HG02623 (cell line): ENCODE measurements at regions not wholly inside any gene's neighbourhood (a gene's known extent, or its start where the extent isn't known, plus 50 kb on each side); places are given as distances from the start of the nearest gene placed in this dataset.
"Not testable (repeated sequence)": the region's sequence is repeated elsewhere in the genome, so short reads cannot be mapped to it uniquely, and the experiment has no call there.

Experiments
- ATAC-seq: cut with Tn5 transposase; IDR thresholded peaks from one replicate; pipeline ENCODE4 v1.9.1; 2021; ENCODE audit warnings: moderate library complexity; ENCODE audit not compliant: unreplicated experiment

DNA sequence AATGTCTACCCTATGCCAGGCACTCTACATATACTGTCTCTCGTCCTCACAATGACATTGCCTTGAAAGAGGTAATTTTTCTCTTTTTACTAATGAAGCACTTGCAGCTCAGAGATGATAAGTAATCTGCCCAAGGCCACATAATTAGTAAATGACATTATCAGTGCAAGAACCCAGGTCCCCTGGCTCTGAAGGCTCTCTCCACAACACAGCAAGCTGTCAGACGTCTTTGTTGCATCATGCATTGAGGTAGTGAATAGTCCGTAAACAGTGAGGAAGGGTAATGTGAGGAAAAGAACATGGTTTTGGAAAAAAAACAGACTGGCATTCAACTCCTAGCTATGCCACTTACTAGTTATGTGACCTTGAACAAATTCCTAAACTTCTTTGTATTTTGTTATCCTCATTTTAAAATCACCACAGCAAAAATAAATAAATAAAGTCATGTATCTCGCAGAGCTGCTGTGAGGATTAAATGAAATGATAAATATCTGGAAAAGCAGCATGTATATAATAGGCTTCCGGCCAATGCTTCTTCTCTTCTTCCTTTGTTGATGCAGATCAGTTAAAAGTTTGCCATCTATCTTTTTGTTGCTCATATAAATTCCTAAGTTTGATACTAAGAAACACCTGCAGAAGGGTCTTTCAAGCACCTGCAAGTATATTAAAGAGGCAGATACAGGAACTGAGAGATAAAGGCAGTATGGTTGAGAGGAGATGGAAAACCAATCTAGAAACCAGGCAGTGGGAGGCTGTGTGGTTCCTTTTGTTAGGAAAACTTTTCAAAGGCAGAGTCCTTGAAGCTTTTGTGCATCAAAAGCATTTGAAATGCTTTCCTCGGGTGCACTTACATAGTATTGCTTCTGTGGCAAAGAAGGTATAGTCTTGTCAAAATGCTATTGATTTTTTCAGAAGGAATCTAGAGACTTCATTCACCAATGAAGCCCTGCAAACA lies 82.8 kb downstream of the BTG1 start:
- ATAC-seq: no peak

DNA sequence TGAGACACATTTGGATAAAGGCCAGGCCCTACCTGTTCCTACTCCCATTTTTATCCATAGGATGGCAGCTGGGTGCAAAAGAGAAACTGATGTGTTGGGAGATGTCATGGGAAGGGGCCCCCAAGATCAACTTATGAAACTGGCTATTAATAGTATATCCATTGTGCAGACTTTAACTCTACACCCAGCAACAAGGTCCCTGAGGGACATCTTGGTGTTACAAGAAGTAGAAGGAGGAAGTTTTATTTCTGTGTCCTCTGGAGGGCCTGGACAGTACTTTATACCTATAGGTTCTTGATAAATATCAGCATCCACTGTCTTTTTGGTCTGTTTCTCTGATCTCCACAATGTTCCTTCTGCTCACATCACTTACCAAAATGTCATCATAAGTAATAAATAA lies 84.6 kb downstream of the BTG1 start:
- ATAC-seq: no peak

DNA sequence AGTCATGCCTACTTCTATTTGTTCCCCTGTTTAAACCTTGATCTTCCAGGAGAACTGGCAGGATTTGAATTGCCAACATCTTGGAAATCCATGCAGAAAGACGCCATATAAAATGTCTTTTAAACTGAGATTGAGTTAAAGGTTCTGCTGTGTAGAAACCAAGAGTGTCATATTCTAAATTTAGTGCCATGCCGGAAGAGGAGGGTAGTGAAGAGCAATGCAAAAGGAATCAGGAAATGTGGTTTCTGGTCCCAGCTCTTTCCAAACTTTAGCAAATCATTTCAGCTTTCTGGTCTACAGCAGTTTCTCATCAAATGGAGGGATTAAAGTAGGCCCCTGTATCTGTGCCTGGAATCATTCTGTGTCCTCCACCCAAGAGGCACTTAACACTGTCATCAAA lies 85.7 kb downstream of the BTG1 start:
- ATAC-seq: no peak

DNA sequence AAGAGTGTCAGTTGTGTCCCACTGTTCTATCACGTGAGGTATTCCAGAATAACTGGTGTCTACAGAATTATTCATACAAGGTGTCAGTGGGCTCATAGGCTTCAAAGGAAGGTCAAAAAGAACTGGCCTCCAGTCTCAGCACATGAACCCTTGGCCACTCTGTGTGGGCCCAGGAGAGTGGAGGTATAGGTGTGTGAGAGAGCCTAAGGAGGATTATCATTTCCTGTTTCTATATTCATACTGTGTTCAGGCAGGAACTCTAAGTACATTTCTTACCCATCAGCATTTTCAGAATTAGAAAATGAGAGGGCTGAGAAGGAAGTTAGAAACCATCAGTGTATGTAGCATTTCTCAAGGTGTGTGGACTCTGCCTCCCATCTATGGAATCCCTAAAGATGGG lies 87.0 kb downstream of the BTG1 start:
- peak; percentile 55 for ATAC-seq

DNA sequence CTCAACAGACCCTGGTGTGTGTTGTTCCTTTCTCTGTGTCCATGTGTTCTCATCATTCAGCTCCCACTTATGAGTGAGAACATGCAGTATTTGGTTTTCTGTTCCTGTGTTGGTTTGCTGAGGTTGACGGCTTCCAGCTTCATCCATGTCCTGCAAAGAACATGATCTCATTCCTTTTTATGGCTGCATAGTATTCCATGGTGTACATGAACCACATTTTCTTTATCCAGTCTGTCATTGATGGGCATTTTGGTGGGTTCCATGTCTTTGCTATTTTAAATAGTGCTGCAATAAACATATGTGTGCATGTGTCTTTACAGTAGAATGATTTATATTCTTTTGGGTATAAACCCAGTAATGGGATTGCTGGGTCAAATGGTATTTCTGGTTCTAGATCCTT lies 88.9 kb downstream of the BTG1 start:
- ATAC-seq: not testable (repeated sequence)

DNA sequence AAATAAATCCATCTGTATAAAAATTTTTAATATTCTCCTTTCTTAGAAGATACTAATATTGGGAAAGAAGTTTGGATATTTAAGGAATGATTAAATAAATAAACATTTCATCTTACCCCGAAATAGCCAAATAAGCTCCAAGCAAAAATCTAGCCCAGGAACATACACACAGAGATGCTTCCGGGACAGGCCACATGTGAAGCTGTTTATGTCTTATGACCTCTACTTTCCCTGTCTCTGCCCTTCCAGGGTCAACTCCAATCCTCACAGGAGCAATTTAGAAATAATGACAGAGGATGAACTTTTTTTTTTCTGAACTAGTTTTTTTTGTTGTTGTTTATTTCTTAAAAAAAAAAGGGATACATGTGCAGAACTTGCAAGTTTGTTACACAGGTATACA lies 89.4 kb downstream of the BTG1 start:
- ATAC-seq: no peak

DNA sequence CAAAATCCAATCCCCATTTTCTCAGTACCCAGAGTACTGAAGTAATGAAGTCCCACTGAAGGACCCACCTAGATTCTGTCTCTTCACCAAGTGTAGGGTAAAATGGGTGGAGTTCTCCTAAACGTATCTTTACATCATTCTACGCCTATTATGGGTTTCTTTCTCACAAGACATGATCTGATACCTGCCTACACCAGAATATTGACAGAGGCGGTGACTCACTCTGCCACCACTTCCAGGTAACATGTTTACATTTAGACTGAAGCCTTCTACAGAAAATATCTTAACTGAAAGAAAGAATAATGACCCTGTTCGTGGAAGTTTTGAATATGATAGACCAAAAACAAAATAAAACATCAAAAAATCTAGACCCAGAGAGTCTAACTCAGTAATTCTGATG lies 89.8 kb downstream of the BTG1 start:
- ATAC-seq: no peak

DNA sequence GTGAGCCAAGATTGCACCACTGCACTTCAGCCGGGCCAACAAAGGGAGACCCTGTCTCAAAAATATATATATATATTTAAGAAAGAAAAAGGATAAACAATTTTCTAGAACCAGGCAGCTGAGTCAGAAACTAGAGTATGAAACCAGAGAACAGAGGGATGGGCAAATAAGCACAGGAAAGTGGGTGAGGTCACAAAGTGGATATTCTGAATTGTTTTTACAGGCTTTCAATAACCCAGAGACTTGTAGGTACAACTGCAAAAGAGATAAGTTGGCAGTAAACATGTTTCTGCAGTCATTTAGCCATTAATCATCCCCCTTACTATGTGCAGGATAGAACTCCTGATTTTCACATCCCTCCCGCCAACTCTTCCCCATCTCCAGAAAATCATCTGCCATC lies 94.2 kb downstream of the BTG1 start:
- ATAC-seq: no peak

DNA sequence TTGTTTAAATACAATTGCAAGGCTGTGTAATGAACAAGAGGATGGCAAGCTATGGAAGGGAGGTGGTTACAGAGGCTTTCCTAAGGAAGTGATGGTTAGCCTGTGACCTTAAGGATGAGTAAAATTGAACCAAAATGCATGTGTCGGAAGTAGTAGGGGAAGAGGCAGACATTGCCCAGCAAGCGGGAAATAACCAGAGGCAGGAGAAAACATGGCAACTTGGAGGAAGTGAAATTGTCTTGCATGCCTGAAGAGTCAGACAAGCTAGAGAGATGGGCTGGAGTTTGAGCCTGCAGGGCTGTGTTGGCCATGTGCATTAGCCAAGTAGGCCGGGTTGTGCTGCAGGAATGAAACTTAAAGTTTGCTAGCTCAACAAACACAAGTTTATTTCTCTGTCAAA lies 96.2 kb downstream of the BTG1 start:
- ATAC-seq: peak; percentile 72

DNA sequence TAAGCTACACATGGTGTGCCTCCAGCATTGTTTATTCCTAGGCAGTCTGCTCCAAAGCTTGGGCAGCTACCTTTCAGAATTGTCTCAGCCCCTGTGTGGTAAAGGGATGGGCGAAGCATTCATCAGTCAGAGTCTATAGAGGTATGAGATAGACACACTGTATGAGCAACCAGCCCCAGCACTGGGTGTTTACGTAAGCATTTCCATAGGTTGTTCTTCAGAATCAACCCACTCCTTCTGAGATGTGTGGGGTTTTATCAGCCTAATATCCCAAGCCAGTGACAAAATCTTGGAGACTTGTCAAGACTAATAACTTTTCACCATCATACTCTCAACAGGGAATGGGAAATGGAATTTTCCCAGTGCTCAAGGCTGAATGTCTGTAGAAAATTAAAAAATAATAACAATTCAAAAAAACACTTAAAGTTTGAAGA lies 98.2 kb downstream of the BTG1 start:
- ATAC-seq: no peak

DNA sequence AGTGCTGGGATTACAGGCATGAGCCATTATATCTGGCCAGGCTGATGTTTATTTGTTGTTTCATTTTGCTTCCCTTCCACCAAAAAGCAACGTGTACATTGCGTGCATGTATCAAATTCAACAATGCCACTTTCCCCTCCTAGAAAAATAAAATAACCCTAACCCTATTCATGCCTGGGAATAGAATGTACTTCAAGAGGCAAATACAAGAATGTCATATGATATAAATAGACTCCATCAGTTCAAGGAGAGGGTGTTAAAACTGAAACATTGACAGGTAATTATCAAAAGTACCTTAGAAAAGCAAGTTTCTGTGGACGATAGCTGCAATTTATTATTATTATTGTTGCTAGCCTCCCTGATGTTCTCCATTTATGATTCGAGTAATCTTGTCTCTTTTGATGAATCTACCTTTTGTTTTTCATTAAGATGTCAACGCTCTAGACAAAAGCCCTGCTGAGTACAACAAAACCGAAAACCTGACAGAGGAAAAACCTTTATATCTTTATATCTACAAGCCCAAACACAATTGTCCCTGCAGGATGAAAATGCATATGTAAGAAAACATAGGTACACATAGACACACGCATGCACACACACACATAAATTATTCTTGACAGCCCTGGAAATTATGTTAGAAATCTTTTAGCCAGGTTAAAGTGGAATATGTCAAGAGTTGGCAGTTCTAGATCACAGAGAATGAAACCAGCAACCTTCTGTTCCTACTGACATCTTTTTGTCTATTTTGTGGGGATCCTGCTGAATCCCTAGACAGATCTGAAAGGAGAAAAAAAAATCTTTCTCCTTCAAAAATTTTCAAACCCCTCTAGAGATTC lies 98.9 kb downstream of the BTG1 start:
- no peak for ATAC-seq

DNA sequence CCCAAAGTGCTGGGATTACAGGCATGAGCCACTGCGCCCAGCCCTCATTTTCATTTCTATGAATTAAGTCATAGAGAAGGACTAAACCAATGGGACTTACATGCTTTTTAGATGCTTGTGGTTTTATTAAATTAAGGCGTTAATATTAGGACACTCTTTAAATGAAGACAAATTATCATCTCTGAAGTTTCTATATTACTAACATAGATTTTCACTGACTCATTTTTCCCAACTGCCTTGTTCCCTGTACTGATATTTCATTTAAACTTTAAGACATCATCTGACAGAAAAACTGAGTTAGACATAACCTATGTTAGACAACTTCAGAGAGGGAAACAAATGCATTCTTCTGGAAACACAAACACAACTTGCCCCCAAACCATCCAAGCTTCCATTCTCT lies 99.8 kb downstream of the BTG1 start:
- no peak for ATAC-seq

DNA sequence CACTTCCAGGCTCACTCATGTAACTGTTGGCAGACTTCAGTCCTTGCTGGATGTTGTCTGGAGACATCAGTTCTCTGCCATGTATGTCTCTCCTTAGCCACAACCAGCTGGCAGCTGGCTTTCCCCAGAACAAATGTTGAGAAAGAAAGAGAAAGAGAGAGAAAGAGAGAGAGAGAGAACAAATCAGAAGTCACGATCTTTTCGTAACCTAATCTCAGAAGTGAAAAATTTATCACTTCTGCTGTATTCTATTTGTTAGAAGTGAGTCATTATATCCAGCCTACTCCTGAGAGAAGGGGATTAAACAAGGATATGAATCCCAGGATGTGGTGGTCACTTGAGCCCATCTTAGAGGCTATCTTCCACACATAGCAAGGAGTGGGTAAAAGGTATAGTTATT lies 101.2 kb downstream of the BTG1 start:
- no peak for ATAC-seq

DNA sequence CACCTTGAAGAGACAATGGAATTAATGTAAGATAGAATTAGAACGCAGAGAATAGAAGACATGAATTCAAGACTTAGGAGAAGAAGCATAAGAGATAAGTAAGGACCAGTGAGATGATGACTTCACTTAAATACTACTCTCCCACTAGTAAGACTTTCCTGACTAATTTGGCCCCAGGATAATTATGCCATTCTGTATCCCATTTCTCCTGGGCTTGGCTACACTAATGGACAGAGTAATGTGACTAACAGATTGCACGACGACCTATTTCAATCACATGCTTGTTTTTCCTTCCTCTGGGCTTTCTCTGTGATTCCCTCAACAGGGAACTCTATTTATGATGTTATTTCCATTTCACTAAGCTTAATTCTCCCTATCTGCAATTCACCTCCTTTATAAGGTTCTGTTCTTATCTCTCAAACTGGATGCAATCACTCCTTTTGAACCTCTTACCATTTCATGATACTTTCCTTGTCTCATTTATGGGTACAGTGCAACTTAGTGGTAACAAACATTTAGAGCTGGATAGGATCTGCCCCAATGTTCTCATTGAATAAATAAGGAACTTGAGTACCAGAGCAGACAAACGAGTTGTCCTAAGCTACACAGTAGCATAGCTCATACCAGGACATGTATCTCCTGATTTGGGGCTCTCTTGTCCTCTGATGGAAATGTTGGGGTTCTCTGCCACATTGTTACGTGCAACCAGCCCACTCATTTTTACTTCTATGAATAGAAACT lies 102.7 kb downstream of the BTG1 start:
- no peak for ATAC-seq

DNA sequence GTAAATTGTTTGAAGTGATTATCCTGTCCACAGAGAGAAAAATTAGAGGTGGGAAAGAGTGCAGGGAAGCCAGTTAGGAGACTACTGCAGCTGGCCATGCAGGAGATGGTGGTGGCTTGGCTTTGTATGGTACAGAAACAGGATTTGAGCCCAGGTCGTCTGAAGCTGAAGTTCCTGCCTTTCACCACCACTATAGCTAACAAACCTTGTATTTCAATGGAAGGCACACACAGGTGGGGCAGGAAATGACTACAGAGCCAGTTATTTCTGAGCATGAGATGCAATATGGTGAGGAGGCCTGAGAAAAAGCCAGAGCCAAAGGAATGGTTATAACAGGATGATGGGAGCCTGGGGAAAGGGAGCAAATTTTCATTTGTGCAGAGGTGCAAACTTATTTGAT lies 103.9 kb downstream of the BTG1 start:
- no peak for ATAC-seq

DNA sequence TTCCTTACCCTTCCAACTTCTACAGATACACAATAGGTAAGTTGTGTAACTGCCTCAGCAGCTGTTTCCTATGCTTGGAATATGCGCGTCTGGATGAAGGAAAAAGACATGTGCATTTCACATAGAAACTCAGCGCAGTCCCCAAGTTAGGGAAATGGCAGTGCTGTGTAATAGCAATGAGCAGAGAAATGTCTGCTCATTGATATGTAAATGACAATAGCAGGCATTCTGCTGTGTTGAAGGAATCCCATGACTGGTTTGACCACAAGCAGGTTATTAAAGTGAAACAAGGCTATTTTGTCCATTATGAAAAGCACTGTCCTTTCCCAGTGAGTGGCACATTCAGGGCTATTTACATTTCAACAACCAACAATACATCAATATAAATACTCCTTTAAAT lies 106.6 kb downstream of the BTG1 start:
- no peak for ATAC-seq

DNA sequence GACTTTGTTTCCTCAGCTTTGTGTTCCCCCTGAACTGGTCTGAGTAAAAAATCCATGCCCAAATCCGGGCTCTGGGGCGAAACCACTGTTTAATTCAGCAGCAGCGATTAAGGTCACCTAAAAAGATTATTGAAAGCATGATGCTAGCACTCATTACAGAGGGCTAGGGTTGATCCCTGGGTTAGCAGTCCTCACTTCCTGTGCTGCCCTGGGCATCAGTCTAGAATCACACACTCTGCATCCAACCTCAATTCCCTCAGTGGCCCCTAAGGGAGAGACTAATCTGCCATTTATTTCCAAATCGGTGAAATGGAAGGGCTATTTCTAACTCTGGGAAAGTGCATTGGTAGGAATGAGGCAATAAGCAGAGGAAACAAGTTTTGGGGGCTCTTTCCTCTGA lies 107.2 kb downstream of the BTG1 start:
- ATAC-seq: no peak

DNA sequence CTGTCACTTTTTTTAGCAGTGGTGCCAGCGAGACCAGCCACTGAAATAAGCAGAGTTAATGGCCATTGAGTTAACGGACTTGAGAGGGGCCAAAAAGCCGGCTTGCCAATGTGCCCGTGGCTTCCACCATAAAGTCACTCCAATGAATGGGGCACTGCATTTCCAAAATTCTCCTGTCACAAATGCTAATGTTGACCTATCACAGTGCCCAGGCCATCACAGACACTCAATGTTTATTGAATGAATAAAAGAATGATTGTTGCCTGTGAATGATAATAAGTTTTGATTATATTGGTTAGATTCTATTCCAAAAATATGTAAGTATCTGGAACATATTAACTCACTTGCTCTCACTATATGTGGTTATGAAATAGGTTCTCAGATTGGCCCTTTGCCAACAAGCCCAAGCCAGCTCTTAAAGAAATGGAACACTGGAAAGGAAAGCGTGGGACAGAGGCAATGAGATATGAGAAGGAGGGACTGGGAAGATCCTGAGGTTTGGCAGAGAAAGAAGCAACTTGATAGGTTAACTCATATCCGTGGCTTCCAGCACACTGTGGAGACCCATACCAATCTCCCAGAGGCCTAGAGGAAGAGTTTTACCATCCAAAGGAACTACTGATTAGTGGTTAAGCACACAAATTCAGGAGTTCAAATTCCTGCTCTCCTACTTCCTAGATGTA lies 108.7 kb downstream of the BTG1 start:
- no peak for ATAC-seq

DNA sequence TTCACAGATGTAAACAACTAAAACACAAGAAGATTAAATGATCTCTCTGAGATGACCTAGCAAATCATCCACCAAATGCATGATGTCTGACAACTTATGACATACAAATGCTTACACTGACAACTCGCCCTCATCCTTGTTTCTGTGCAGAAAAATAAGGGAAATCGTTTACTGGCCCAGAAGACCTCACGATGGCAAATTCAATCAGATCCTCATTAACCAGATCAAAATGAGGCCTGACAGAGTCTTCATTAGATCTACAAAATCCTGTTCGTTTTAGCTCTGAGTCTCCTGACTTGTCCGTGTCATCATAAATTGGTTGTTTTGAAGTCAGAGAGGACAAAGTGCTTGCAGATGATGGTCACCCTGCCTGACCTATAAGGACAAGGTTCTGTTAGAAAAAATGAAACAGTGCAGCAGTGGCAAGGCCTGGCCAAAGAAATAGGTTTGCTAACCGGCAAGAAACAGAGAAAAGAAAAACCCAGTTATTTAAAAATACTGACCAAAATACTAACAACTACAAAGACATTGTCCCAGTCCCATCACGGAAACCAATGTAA lies 109.5 kb downstream of the BTG1 start:
- ATAC-seq: no peak

DNA sequence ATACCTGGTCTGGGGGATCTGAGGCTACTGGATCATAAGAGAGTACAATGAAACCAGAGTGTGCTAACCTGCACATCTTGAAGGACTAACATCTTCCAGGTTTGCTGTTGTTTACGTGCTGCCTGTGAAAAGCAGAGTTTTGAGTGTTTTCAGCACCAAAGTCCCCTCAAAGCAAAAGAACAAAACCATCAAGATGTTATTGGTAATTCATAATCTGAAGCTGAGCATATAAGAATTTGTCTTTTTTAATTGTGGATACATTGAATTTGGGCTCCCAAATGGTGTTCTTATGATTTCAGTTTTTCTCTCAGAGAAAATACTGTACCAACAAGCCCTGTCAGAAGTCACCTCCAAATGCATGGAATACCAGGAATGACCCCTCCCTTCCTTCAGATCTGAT lies 110.2 kb downstream of the BTG1 start:
- ATAC-seq: no peak
